ENCODE measurements at regions not wholly inside any gene's neighbourhood (a gene's known extent, or its start where the extent isn't known, plus 50 kb on each side); places are given as distances from the start of the nearest gene placed in this dataset.
"Not testable (repeated sequence)": the region's sequence is repeated elsewhere in the genome, so short reads cannot be mapped to it uniquely, and the experiment has no call there.

- Histone ChIP-seq H3K4me3 (no peak overlapping the region), H3K27ac (no peak overlapping the region)
Observed at GRCh38 chr4:57966987-57967760, 857.0 kb upstream of the IGFBP7 start.

GRCh38 chr4:57965431-57965830 is 855.2 kb upstream of the IGFBP7 start:
- H3K27ac ChIP-seq, H3K4me3 ChIP-seq: not testable (repeated sequence)

- Histone ChIP-seq H3K27ac (no peak overlapping the region), H3K4me3 (no peak overlapping the region)
Observed at GRCh38 chr4:57945298-57945697, 835.1 kb upstream of the IGFBP7 start.

DNA sequence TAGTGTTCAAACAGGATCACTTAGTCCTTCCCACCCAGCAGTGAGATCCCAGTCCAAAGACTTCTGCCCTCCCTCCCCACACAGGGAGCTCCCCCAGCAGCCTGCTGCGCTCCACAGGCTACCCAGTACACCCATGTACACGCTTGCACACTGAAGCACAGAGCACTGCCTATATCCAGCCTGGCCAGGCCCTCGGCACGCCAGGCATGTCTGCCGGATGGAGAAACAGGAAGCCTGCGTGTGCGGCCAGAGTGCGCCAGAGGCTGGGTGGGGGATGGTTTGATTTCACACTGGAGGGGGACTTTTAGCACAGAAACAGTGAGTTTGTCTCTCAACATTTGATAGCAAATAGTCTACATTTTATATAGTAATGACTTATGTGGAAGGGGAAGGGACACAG is 833.5 kb upstream of the IGFBP7 start:
- Histone ChIP-seq H3K27ac (no peak overlapping the region), H3K4me3 (no peak overlapping the region)

DNA sequence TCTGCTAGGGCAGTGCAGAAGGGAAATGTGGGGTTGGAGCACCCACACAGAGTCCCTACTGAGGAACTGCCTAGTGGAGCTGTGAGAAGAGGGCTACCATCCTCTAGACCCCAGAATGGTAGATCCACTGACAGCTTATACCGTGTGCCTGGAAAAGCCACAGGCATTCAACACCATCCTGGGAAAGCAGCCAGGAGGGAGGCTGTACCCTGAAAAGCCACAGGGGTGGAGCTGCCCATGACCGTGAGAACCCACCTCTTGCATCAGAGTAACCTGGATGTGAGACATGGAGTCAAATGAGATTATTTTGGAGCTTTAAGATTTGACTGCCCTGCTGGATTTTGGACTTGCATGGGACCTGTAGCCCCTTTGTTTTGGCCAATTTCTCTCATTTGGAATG is 827.1 kb upstream of the IGFBP7 start:
- not testable (repeated sequence) for H3K27ac ChIP-seq, H3K4me3 ChIP-seq

GRCh38 chr4:57926311-57926710 is 816.1 kb upstream of the IGFBP7 start:
- Histone ChIP-seq H3K27ac (no peak overlapping the region), H3K4me3 (no peak overlapping the region)

GRCh38 chr4:57924951-57925350 is 814.8 kb upstream of the IGFBP7 start:
- Histone ChIP-seq H3K4me3 (no peak overlapping the region), H3K27ac (no peak overlapping the region)

DNA sequence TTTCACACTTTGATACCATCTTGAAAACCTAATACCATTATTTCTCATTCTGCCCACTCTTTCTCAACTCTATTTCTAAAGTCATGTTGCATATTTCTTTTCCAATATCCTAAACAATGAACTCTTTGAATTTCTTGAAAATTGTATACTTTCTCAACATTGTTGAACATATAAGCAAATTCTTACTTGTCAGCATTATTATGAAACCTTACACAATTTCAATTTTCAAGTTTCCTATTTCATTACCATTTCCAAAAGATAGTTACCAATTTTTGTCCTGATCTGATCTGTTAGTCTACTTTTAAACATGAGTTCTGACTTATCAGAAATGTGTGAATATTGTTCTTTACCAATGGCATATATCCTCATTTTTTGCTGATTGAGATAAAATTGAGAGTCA is 806.3 kb upstream of the IGFBP7 start:
- H3K27ac ChIP-seq = no peak overlapping the region
- no peak overlapping the region for H3K4me3 ChIP-seq

- no peak overlapping the region for H3K4me3 ChIP-seq
Observed at GRCh38 chr4:57911203-57911602, 801.0 kb upstream of the IGFBP7 start.

GRCh38 chr4:57910151-57910550 is 800.0 kb upstream of the IGFBP7 start:
- Histone ChIP-seq H3K27ac (no peak overlapping the region), H3K4me3 (no peak overlapping the region)

More at GRCh38 chr4:57911203-57911602, 801.0 kb upstream of the IGFBP7 start:
- no peak overlapping the region for H3K27ac ChIP-seq

GRCh38 chr4:57905965-57906364 is 795.8 kb upstream of the IGFBP7 start:
- Histone ChIP-seq H3K27ac (no peak overlapping the region), H3K4me3 (no peak overlapping the region)

GRCh38 chr4:57877047-57877458 is 766.9 kb upstream of the IGFBP7 start:
- H3K27ac ChIP-seq = no peak overlapping the region
- no peak overlapping the region for H3K4me3 ChIP-seq

- Histone ChIP-seq H3K4me3 (no peak overlapping the region), H3K27ac (no peak overlapping the region)
Observed at GRCh38 chr4:57875829-57876392, 765.7 kb upstream of the IGFBP7 start.

GRCh38 chr4:57866468-57867171 is 756.4 kb upstream of the IGFBP7 start:
- no peak overlapping the region for H3K27ac ChIP-seq
- no peak overlapping the region for H3K4me3 ChIP-seq

DNA sequence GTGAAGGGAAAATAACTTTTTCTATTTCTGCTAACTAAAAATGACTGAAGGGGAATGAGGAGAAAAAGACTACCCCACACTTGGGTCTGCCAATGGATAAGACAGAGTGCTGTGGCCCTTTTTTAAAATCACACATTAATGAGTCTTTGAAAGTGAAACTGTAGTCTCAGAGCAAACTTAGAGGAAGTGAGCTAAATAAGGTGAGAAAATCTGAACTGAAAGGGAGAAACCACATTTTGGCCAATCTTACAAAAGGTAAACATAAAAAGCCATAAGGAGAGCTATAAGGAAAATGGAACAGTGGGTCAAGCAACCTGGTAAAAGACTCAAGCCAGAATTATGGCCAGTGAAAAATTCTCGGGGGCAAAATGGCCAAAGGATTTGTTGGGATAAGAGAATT is 755.1 kb upstream of the IGFBP7 start:
- H3K4me3 ChIP-seq = no peak overlapping the region

GRCh38 chr4:57854748-57855147 is 744.6 kb upstream of the IGFBP7 start:
- Histone ChIP-seq H3K27ac (no peak overlapping the region), H3K4me3 (peak overlapping the region in 1 of 7 experiments; percentile 7)

More for the DNA sequence above, 755.1 kb upstream of the IGFBP7 start:
- H3K27ac ChIP-seq = no peak overlapping the region

- Histone ChIP-seq H3K27ac (no peak overlapping the region), H3K4me3 (no peak overlapping the region)
Observed at GRCh38 chr4:57850141-57850540, 740.0 kb upstream of the IGFBP7 start.

GRCh38 chr4:57832083-57832482 is 721.9 kb upstream of the IGFBP7 start:
- Histone ChIP-seq H3K4me3 (no peak overlapping the region), H3K27ac (no peak overlapping the region)

DNA sequence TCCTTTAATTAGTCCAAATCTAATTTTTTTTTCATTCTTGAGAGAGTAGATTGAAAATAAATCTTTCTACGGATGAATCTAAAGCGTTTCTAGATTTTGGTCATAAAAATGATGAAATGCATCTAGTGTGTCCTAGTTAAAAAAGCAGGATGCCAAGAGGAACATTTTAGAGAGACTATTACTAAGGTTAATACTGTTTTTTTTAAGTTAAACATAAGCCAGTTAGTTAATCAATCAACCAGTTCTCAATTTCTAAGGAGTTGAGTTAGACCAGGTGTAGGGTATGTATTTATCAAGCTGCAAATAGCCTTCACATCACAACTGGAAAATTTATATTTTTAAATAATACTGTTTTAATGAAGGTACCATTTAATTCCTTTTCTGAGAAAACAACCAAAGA is 679.5 kb upstream of the IGFBP7 start:
- Histone ChIP-seq H3K4me3 (no peak overlapping the region), H3K27ac (no peak overlapping the region)

DNA sequence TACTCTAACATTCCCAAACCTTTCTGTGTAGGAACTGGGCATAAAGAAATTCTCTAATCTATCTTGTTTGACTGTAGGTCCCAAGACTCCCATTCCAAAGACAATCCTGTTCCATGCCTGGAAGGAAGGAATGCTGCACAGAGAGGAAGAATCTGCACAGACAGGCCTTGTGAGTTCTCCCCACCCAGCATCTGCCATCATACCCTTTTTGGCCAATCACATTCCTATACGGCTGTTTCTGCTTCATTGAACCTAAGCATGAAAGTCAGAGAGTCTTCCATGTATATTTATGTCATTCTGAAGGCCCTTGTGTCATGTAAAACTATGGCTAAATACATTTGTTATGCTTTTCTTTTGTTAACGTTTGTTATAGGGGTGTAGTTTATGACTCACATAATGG is 667.7 kb upstream of the IGFBP7 start:
- Histone ChIP-seq H3K4me3 (no peak overlapping the region), H3K27ac (no peak overlapping the region)

DNA sequence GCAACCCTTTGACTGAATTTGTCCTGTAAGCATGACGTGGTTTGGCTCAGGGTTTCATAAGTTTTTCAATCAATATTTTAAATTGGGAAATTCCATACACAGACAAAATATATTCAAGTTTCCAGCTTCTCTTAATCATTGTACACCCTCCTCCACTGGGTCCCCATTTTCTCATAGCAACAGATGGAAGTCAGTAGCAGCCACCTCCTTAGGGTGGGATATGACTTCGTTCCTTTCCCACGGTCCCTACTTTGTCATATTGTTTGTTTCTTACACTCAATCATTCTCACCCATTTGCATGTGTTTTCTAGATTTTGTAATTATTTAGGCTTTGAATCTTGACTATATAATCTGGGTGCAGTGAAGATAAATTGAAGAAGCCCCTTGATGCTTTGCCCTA is 664.5 kb upstream of the IGFBP7 start:
- no peak overlapping the region for H3K4me3 ChIP-seq

More for the DNA sequence above, 664.5 kb upstream of the IGFBP7 start:
- H3K27ac ChIP-seq = no peak overlapping the region
